Activated CD4-positive, alpha-beta T cell treated with anti-CD3 and anti-CD28 coated beads for 48 hours (primary cell): ENCODE measurements at regions not wholly inside any gene's neighbourhood (a gene's known extent, or its start where the extent isn't known, plus 50 kb on each side); places are given as distances from the start of the nearest gene placed in this dataset.
"Not testable (repeated sequence)": the region's sequence is repeated elsewhere in the genome, so short reads cannot be mapped to it uniquely, and the experiment has no call there.

Source experiments
- DNase-seq: peaks from one replicate; pipeline ENCODE4 v3.0.0-alpha.2; 2020

GRCh38 chr11:129700701-129701100, 114.9 kb upstream of the TMEM45B start:
- DNase-seq: no peak

DNA sequence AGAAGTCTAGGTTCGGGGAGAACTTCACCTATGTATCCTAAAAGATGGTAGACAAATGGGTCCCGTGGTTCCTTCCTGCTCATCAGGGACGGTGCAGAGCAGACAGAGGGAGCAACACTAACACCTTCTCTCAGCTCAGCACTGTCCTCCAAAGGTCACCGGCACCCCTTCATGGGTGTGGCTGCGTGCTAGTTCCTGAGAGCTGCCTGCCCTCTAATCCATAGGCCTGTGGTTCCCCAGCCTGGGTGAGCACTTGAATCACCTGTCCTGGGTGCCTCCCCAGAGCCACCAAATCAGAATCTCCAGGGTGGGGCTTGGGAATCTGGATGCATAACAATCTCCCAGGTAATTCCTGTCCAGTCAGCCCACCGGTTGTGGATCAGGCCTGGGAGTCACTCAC, 113.9 kb upstream of the TMEM45B start:
- no peak for DNase-seq

- no peak for DNase-seq
These were observed 112.9 kb upstream of the TMEM45B start for GRCh38 chr11:129702410-129703398.

- no peak for DNase-seq
These were observed 111.8 kb upstream of the TMEM45B start for GRCh38 chr11:129703846-129704245.

DNA sequence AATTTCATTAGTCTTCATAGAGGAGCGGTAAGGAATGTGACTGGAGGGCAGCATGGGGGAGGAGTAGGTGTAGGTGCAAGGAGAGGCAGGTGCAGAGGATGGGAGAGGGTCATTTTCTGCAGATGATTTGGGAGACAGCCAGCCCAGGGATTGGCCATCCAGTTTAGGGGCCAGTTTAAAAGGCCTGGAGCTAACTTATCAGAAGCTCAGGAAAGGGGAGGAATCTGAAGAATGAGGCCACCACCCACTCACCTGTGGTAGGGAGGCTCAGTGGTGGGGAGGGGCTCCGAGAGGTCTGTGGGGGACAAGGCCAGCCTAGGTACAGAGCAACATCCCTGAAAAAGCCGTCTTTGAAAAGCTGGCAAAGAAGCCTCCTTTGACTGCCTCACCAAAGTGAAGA, 110.8 kb upstream of the TMEM45B start:
- DNase-seq: no peak

GRCh38 chr11:129705341-129705740, 110.3 kb upstream of the TMEM45B start:
- DNase-seq: no peak

- DNase-seq: no peak
These were observed 109.7 kb upstream of the TMEM45B start for GRCh38 chr11:129705933-129706332.

DNA sequence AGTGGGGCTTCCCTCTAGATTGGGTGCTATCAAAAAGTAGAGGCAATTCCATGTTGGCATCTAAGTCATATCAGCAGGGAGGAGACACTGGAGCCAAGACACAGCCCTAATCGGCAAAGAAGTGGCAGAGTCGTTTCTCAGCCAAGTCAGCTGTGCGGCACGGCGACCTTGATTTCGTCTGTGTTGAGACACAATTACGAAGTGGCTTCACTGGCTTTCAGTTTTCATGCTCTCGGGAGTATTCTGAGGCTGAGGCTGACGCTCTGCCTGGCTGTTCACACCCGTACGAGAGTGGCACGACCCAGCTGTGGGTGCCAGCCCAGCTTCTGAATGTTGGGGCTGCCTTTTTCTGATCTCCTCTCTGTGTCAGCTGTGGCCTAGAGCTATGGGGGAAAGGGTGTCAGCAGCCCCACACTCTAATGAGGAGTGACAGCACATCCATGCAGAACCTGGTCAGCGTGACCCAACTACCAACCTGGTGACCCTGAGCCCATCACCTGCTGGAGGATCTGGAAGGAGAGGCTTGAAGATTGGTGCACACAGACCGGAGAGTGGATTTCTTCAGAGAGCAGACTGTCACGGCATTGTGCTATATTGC, 105.7 kb upstream of the TMEM45B start:
- no peak for DNase-seq

- DNase-seq: no peak
These were observed 105.2 kb upstream of the TMEM45B start for GRCh38 chr11:129710423-129710822.

- no peak for DNase-seq
These were observed 103.9 kb upstream of the TMEM45B start for GRCh38 chr11:129711760-129712159.

- not testable (repeated sequence) for DNase-seq
These were observed 103.0 kb upstream of the TMEM45B start for GRCh38 chr11:129712486-129713240.

GRCh38 chr11:129719037-129719436, 96.6 kb upstream of the TMEM45B start:
- DNase-seq: no peak

DNA sequence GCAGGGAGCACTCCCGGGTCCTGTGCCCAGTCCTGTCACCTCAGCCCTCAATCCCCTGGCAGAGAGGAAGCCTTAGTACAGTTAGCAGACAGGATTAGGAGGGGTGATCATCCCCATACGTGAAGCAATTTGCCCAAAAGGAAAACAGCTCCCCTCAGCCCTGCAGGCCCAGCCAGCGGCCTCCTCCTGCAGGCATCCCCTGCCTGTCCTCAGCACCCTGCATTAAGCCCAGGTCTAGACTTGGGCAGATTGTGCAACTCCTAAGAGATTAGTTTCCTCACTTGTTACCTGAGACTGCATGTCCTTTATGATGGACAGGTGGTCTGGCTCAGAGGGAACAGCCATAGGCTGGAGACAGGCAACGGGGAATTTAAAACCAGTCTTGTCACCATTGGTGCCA, 95.5 kb upstream of the TMEM45B start:
- no peak for DNase-seq

DNA sequence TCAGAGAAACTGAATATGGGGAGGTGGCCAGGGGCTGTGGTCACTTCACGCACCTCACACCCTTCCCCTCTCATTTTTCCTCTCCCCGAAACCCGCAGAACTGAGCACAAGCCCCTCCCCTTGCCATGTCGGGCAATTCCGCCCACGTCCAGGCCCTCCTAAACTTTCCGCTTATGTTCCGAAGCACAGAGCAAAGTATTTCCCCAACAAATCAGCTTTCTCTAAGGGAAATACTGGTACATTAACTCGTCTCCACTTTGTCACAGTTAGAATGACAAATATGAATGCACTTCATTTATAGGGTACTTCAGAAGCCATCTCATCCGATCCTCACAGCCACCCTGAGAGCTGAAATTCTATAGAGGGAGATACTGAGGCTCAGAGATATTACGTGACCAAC, 94.7 kb upstream of the TMEM45B start:
- no peak for DNase-seq

GRCh38 chr11:129721685-129722084, 94.0 kb upstream of the TMEM45B start:
- no peak for DNase-seq

GRCh38 chr11:129722529-129722928, 93.1 kb upstream of the TMEM45B start:
- DNase-seq: no peak

GRCh38 chr11:129723146-129723760, 92.4 kb upstream of the TMEM45B start:
- no peak for DNase-seq

- DNase-seq: no peak
These were observed 91.9 kb upstream of the TMEM45B start for GRCh38 chr11:129723761-129724162.

- DNase-seq: no peak
These were observed 90.8 kb upstream of the TMEM45B start for GRCh38 chr11:129724866-129725265.

GRCh38 chr11:129726179-129726578, 89.5 kb upstream of the TMEM45B start:
- DNase-seq: no peak

DNA sequence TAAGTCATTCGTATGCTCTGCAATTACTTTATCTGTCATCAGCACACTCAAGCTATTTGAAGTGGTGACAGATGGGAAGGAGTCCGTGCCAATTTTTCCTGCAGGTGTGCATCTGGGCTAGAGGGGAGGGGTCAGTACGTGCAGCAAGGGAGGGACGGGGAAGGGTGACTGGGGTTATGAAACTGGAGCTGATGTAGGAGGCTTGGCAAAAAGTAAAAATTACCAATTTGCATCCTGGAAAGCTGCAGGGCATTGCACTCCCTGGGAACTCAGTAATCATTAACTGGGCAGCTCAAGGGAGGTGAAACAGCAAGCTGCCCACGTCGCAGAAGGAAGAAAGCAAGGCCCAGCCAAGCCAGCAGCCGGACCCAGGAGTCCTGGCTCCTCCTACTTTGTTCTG, 87.1 kb upstream of the TMEM45B start:
- DNase-seq: no peak

DNA sequence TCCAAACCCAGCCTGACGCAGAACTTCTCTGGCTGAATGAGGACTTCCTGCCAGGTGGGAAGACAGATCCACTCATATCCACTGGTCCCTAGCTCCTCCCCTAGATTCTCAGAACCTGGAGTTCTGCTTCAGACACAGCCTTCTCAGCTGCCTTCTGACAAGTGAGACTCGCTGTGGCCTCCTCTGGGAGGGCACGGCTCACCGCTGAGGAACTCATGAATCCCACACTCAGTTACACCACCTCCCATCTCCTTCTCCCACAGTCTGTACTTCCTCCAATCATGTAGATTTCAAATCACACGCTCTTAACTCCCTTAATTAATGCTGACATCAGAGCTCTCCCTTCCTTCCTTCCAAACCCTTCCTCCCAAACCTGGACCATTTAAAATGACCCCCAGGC, 86.4 kb upstream of the TMEM45B start:
- DNase-seq: no peak

- DNase-seq: no peak
These were observed 85.8 kb upstream of the TMEM45B start for GRCh38 chr11:129729823-129730222.
